Natural killer cell (primary cell): ENCODE measurements at regions not wholly inside any gene's neighbourhood (a gene's known extent, or its start where the extent isn't known, plus 50 kb on each side); places are given as distances from the start of the nearest gene placed in this dataset.

Experiments
- ATAC-seq, 3 donors: fragments of 150-1000 bp in 2 of 3; fragments of 200-7000 bp in 1 of 3; cut with Tn5 transposase; 1 replicate in 1 of 3; 2 replicates in 2 of 3; pipeline ENCODE4 v1.10.0; 2021; ENCODE audit warnings: mild to moderate bottlenecking in 2 of 3, moderate library complexity in 2 of 3
- DNase-seq, 2 donors: peaks; one replicate each; pipeline versions ENCODE4 v3.0.0 to v3.0.0-alpha.2; 2013 to 2021; ENCODE audit warnings: mixed read lengths in 1 of 2
- H3K27ac ChIP-seq: one replicate; pipeline ENCODE4 v1.5.1; 2013; ENCODE audit warnings: mild to moderate bottlenecking, low read length
- H3K27me3 ChIP-seq: one replicate; pipeline ENCODE4 v1.6.1; 2013; ENCODE audit warnings: low read length; ENCODE audit not compliant: control insufficient read depth, insufficient read depth
- H3K36me3 ChIP-seq: one replicate; pipeline ENCODE4 v1.6.1; 2013; ENCODE audit warnings: low read length; ENCODE audit not compliant: control insufficient read depth, insufficient read depth
- H3K4me1 ChIP-seq: one replicate; pipeline ENCODE4 v1.6.1; 2013; ENCODE audit warnings: low read length; ENCODE audit not compliant: control insufficient read depth, insufficient read depth
- H3K4me3 ChIP-seq: one replicate; pipeline ENCODE4 v1.5.1; 2013; ENCODE audit warnings: low read length
- H3K9me3 ChIP-seq: one replicate; pipeline ENCODE4 v1.6.1; 2013; ENCODE audit warnings: low read length; ENCODE audit not compliant: control insufficient read depth, insufficient read depth
- H3K27ac Mint-ChIP-seq, 2 donors: one replicate each; pipeline ENCODE4 v1.8.0; 2022; ENCODE audit warnings: mild to moderate bottlenecking in 2 of 2, mixed read lengths in 2 of 2, moderate library complexity in 1 of 2
- H3K27me3 Mint-ChIP-seq, 2 donors: one replicate each; pipeline ENCODE4 v1.8.0; 2022; ENCODE audit warnings: low read depth in 2 of 2, mixed read lengths in 2 of 2
- H3K36me3 Mint-ChIP-seq: one replicate; pipeline ENCODE4 v1.8.0; 2022; ENCODE audit warnings: mixed read lengths
- H3K4me1 Mint-ChIP-seq, 2 donors: one replicate each; pipeline ENCODE4 v1.8.0; 2022; ENCODE audit warnings: mixed read lengths in 2 of 2
- H3K4me3 Mint-ChIP-seq: one replicate; pipeline ENCODE4 v1.8.0; 2022; ENCODE audit warnings: mild to moderate bottlenecking, moderate library complexity, mixed read lengths
- H3K9me3 Mint-ChIP-seq, 2 donors: one replicate each; pipeline ENCODE4 v1.8.0; 2022; ENCODE audit warnings: mixed read lengths in 2 of 2
- WGBS: methylation state at CpG from one replicate; pipeline ENCODE4 v1.1.7; 2013; ENCODE audit warnings: missing lambda C conversion rate; ENCODE audit not compliant: insufficient coverage; 5-methylcytosine and 5-hydroxymethylcytosine counted together
- intact Hi-C: fragments of 100-400 bp; cut with micrococcal nuclease; formaldehyde crosslinking; loops from one replicate; pipeline ENCODE4 v1.14.2; 2022
- TF ChIP-seq, protein P1 (sequence below): fragments of 200-600 bp; IDR thresholded peaks from one replicate; pipeline ENCODE4 v1.8.0; 2022; ENCODE audit warnings: antibody characterized with exemption

DNA sequence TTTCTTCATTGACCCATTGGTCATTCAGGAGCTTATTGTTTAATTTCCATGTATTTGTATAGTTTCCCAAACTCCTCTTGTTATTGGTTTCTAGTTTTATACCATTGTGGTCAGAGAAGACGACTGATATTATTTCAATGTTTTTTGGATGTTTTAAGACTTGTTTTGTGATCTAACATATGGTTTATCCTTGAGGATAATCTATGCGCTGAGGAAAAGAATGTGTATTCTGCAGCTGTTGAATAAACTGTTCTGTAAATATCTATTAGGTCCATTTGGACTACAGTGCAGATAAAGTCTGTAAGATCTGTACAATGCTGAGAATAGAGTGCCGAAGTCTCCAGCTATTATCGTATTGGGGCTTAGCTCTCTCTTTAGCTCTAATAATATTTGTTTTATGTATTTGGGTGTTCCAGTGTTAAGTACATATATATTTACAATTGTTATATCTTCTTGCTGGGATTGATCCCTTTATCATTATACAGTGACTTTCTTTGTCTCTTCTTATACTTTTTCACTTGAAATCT, 223.3 kb upstream of the ZNF217 start:
- WGBS: 100% methylated on average over 2 of the region's 4 CpGs

DNA sequence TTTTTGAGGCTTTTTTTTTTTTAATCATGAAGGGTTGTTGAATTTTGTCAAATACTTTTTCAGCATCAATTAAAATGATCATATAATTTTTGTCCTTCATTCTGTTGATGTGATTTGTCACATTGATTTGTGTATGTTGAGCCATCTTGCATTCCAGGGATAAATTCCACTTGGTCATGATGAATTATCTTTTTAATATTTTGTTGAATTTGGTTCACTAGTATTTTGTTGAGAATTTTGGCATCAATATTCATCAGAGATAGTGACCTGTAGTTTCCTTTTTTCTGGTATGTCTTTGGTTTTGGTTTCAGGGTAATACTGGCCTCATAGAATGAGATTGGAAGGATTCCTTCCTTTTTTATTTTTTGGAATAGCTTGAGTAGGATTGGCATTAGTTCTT, 221.9 kb upstream of the ZNF217 start:
- TF ChIP-seq, protein P1, sequence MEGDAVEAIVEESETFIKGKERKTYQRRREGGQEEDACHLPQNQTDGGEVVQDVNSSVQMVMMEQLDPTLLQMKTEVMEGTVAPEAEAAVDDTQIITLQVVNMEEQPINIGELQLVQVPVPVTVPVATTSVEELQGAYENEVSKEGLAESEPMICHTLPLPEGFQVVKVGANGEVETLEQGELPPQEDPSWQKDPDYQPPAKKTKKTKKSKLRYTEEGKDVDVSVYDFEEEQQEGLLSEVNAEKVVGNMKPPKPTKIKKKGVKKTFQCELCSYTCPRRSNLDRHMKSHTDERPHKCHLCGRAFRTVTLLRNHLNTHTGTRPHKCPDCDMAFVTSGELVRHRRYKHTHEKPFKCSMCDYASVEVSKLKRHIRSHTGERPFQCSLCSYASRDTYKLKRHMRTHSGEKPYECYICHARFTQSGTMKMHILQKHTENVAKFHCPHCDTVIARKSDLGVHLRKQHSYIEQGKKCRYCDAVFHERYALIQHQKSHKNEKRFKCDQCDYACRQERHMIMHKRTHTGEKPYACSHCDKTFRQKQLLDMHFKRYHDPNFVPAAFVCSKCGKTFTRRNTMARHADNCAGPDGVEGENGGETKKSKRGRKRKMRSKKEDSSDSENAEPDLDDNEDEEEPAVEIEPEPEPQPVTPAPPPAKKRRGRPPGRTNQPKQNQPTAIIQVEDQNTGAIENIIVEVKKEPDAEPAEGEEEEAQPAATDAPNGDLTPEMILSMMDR: no peak
- H3K27me3 Mint-ChIP-seq: no peaks in the 10 kb centered on the region
- no peak overlapping the region for H3K27ac ChIP-seq
- H3K9me3 ChIP-seq: no peaks in the 10 kb centered on the region
- H3K4me3 ChIP-seq: no peak overlapping the region
- ATAC-seq (no peak), DNase-seq (no peak)
- H3K4me3 Mint-ChIP-seq: no peak overlapping the region
- intact Hi-C loops: no loop called here
- no peaks in the 10 kb centered on the region for H3K27me3 ChIP-seq
- H3K36me3 ChIP-seq: no peaks in the 10 kb centered on the region
- H3K4me1 Mint-ChIP-seq: peaks cover 22 to 32% of the 10 kb centered on the region in 2 donors
- peaks cover 11% of the 10 kb centered on the region for H3K4me1 ChIP-seq
- H3K9me3 Mint-ChIP-seq: peaks cover 0 to 4% of the 10 kb centered on the region in 2 donors
- H3K27ac Mint-ChIP-seq: peak overlapping the region in 1 of 2 donors; percentile 47
- peaks cover 7% of the 10 kb centered on the region for H3K36me3 Mint-ChIP-seq

More for the DNA sequence above, 223.3 kb upstream of the ZNF217 start:
- Mint-ChIP-seq H3K27me3 (no peaks in the 10 kb centered on the region), H3K4me3 (no peak overlapping the region), H3K4me1 (peaks cover 22 to 32% of the 10 kb centered on the region in 2 donors), H3K9me3 (peaks cover 0 to 4% of the 10 kb centered on the region in 2 donors), H3K27ac (no peak overlapping the region), H3K36me3 (peaks cover 7% of the 10 kb centered on the region)
- H3K4me1 ChIP-seq: peaks cover 11% of the 10 kb centered on the region
- TF ChIP-seq, protein P1: no peak
- no peaks in the 10 kb centered on the region for H3K27me3 ChIP-seq
- H3K27ac ChIP-seq: no peak overlapping the region
- H3K36me3 ChIP-seq: no peaks in the 10 kb centered on the region
- H3K9me3 ChIP-seq: no peaks in the 10 kb centered on the region
- DNase-seq: no peak
- ATAC-seq: no peak
- intact Hi-C loops: no loop called here
- H3K4me3 ChIP-seq: no peak overlapping the region

DNA sequence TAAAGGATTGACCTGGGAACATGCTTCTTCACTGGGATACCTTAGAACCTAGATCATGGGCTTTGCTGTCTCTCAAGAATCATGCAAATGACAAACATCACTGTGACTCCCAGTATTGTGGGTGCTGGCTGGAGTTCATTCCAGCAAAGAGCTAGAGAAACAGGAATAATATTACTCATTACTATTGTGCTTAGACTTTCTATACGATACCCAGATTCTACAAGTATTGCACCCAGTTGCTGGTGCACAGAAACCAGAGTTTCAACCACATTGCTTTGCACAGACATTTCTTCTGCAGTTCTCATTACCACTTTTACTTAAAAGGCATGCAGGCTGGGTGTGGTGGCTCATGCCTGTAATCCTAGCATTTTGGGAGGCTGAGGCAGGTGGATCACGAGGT, 220.4 kb upstream of the ZNF217 start:
- Mint-ChIP-seq H3K9me3 (peaks cover 0 to 3% of the 10 kb centered on the region in 2 donors), H3K27me3 (no peaks in the 10 kb centered on the region), H3K4me1 (peaks cover 22 to 32% of the 10 kb centered on the region in 2 donors), H3K4me3 (peak overlapping the region; percentile 0), H3K36me3 (peaks cover 6% of the 10 kb centered on the region), H3K27ac (no peak overlapping the region)
- Histone ChIP-seq H3K27me3 (no peaks in the 10 kb centered on the region), H3K27ac (no peak overlapping the region), H3K9me3 (no peaks in the 10 kb centered on the region), H3K4me1 (peaks cover 11% of the 10 kb centered on the region), H3K36me3 (no peaks in the 10 kb centered on the region), H3K4me3 (no peak overlapping the region)
- ATAC-seq (no peak), DNase-seq (no peak)
- intact Hi-C loops: no loop called here
- TF ChIP-seq, protein P1: no peak
- 83% methylated on average over 2 of the region's 2 CpGs for WGBS

DNA sequence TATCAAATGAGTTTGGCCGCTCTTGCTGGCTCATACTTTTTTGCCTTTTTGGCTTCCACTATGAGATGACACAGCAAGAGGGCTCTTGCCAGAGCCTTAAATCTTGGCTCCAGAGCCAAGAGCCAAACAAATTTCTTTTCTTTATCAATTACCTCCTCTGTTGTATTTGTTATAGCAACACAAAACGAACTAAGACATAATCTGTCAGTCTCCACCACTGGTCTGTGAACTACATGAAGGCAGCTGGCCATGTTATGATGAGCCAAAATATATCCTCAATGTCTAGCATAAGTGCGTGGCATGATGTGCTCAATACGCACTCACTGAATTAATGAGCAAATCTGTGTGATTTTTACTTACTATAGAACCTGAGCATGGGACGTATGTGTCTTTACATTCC, 220.0 kb upstream of the ZNF217 start:
- H3K27ac Mint-ChIP-seq: no peak overlapping the region
- 91% methylated on average over 5 of the region's 5 CpGs for WGBS
- Histone ChIP-seq H3K4me1 (peaks cover 11% of the 10 kb centered on the region), H3K27ac (no peak overlapping the region), H3K9me3 (no peaks in the 10 kb centered on the region), H3K36me3 (no peaks in the 10 kb centered on the region), H3K4me3 (no peak overlapping the region), H3K27me3 (no peaks in the 10 kb centered on the region)
- TF ChIP-seq, protein P1: no peak
- no peak for ATAC-seq
- no peak for DNase-seq
- H3K36me3 Mint-ChIP-seq: peaks cover 2% of the 10 kb centered on the region
- H3K27me3 Mint-ChIP-seq: no peaks in the 10 kb centered on the region
- no peaks in the 10 kb centered on the region for H3K9me3 Mint-ChIP-seq
- H3K4me3 Mint-ChIP-seq: no peak overlapping the region
- H3K4me1 Mint-ChIP-seq: peaks cover 22 to 32% of the 10 kb centered on the region in 2 donors
- intact Hi-C loops: no loop called here
